Neural progenitor cell (in vitro differentiated cells): ENCODE measurements at regions not wholly inside any gene's neighbourhood (a gene's known extent, or its start where the extent isn't known, plus 50 kb on each side); places are given as distances from the start of the nearest gene placed in this dataset.
"Not testable (repeated sequence)": the region's sequence is repeated elsewhere in the genome, so short reads cannot be mapped to it uniquely, and the experiment has no call there.

Experiments used
- DNase-seq: peaks from one replicate; pipeline ENCODE4 v3.0.0-alpha.2; 2016; ENCODE audit warnings: low spot score
- H2AFZ ChIP-seq: fragments of 200-600 bp; sonication (generic); replicated peaks from 2 replicates; pipeline ENCODE4 v1.6.1; 2016; ENCODE audit warnings: antibody characterized with exemption
- H3F3A ChIP-seq: fragments of 200-600 bp; sonication (generic); 2 replicates; pipeline ENCODE4 v1.6.1; 2016; ENCODE audit warnings: antibody characterized with exemption, low read depth
- H3K27ac ChIP-seq: fragments of 200-600 bp; sonication (generic); 2 replicates; pipeline ENCODE4 v1.5.1; 2016; ENCODE audit warnings: mild to moderate bottlenecking
- H3K27me3 ChIP-seq: fragments of 200-600 bp; sonication (generic); 2 replicates; pipeline ENCODE4 v1.6.1; 2016; ENCODE audit warnings: mild to moderate bottlenecking, moderate library complexity
- H3K36me3 ChIP-seq: fragments of 200-600 bp; sonication (generic); 2 replicates; pipeline ENCODE4 v1.5.1; 2016
- H3K4me1 ChIP-seq: fragments of 200-600 bp; sonication (generic); 2 replicates; pipeline ENCODE4 v1.6.1; 2016; ENCODE audit warnings: mixed run types
- H3K4me2 ChIP-seq: fragments of 200-600 bp; sonication (generic); 2 replicates; pipeline ENCODE4 v1.6.1; 2016
- H3K4me3 ChIP-seq: fragments of 200-600 bp; sonication (generic); 2 replicates; pipeline ENCODE4 v1.5.1; 2016
- H3K79me2 ChIP-seq: fragments of 200-600 bp; sonication (generic); 2 replicates; pipeline ENCODE4 v1.6.1; 2016; ENCODE audit warnings: low read depth
- H3K9ac ChIP-seq: fragments of 200-600 bp; sonication (generic); 2 replicates; pipeline ENCODE4 v1.6.1; 2016
- H3K9me3 ChIP-seq: fragments of 200-600 bp; sonication (generic); 2 replicates; pipeline ENCODE4 v1.5.1; 2016; ENCODE audit warnings: low read depth
- H4K20me1 ChIP-seq: fragments of 200-600 bp; sonication (generic); 2 replicates; pipeline ENCODE4 v1.6.1; 2016; ENCODE audit warnings: low read depth
- H3K27ac Mint-ChIP-seq: 3 replicates; pipeline ENCODE4 v1.8.0; 2021; ENCODE audit warnings: mixed read lengths
- H3K27me3 Mint-ChIP-seq: 2 replicates; pipeline ENCODE4 v1.8.0; 2022; ENCODE audit warnings: low read depth, mild to moderate bottlenecking, inconsistent platforms, moderate library complexity, mixed read lengths; ENCODE audit not compliant: insufficient read depth
- H3K36me3 Mint-ChIP-seq: 3 replicates; pipeline ENCODE4 v1.8.0; 2021; ENCODE audit warnings: mixed read lengths
- H3K4me1 Mint-ChIP-seq: 3 replicates; pipeline ENCODE4 v1.8.0; 2021; ENCODE audit warnings: mixed read lengths
- H3K4me3 Mint-ChIP-seq: 3 replicates; pipeline ENCODE4 v1.8.0; 2021; ENCODE audit warnings: mild to moderate bottlenecking, moderate library complexity, mixed read lengths
- H3K9me3 Mint-ChIP-seq: 3 replicates; pipeline ENCODE4 v1.8.0; 2020; ENCODE audit warnings: mixed read lengths
- EZH2 ChIP-seq: fragments of 200-600 bp; sonication (generic); IDR thresholded peaks from 2 replicates; pipeline ENCODE4 v1.6.1; 2017; ENCODE audit warnings: antibody characterized with exemption, mild to moderate bottlenecking, moderate library complexity
- EZH2phosphoT487 ChIP-seq: fragments of 200-600 bp; sonication (generic); IDR thresholded peaks from 2 replicates; pipeline ENCODE4 v1.6.1; 2017; ENCODE audit warnings: antibody characterized with exemption
- TF ChIP-seq, protein P1 (sequence below): fragments of 200-600 bp; sonication (generic); IDR thresholded peaks from 2 replicates; pipeline ENCODE4 v1.5.1; 2017; ENCODE audit warnings: antibody characterized with exemption, mild to moderate bottlenecking

DNA sequence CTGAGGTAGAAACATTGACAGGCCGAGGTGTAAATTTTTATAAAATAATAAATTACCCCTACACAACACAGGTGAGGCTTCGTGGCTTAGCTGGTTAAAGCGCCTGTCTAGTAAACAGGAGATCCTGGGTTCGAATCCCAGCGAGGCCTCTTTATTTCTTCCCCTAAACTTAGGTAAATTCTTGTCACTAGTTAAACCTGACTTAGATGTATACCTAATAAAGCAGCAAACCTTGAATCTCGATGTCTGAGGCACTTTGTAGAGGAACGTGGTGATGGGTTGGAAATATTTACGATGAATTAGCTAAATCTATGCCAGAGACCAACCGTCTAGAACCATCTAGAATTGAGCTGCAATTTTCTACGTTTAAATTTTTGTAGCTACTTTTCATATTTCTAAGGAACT is 185.6 kb downstream of the OR2B2 start:
- no peaks in the 10 kb centered on the region for H3K79me2 ChIP-seq
- no peaks in the 10 kb centered on the region for H3F3A ChIP-seq
- H3K4me2 ChIP-seq: no peak overlapping the region
- H3K27me3 ChIP-seq: peaks cover 49% of the 10 kb centered on the region
- H3K4me1 ChIP-seq: peaks cover 7% of the 10 kb centered on the region
- no peak for DNase-seq
- H2AFZ ChIP-seq: no peak overlapping the region
- Mint-ChIP-seq H3K4me1 (peaks cover 2% of the 10 kb centered on the region), H3K4me3 (no peak overlapping the region), H3K36me3 (no peaks in the 10 kb centered on the region), H3K9me3 (no peaks in the 10 kb centered on the region), H3K27ac (no peak overlapping the region), H3K27me3 (peaks cover 4% of the 10 kb centered on the region)
- no peak overlapping the region for H3K4me3 ChIP-seq
- no peak overlapping the region for H3K9ac ChIP-seq
- no peaks in the 10 kb centered on the region for H3K36me3 ChIP-seq
- no peaks in the 10 kb centered on the region for H3K9me3 ChIP-seq
- no peak overlapping the region for H3K27ac ChIP-seq
- no peaks in the 10 kb centered on the region for H4K20me1 ChIP-seq
- TF ChIP-seq, protein P1, sequence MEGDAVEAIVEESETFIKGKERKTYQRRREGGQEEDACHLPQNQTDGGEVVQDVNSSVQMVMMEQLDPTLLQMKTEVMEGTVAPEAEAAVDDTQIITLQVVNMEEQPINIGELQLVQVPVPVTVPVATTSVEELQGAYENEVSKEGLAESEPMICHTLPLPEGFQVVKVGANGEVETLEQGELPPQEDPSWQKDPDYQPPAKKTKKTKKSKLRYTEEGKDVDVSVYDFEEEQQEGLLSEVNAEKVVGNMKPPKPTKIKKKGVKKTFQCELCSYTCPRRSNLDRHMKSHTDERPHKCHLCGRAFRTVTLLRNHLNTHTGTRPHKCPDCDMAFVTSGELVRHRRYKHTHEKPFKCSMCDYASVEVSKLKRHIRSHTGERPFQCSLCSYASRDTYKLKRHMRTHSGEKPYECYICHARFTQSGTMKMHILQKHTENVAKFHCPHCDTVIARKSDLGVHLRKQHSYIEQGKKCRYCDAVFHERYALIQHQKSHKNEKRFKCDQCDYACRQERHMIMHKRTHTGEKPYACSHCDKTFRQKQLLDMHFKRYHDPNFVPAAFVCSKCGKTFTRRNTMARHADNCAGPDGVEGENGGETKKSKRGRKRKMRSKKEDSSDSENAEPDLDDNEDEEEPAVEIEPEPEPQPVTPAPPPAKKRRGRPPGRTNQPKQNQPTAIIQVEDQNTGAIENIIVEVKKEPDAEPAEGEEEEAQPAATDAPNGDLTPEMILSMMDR: no peak
- TF ChIP-seq EZH2 (no peak), EZH2phosphoT487 (no peak)

DNA sequence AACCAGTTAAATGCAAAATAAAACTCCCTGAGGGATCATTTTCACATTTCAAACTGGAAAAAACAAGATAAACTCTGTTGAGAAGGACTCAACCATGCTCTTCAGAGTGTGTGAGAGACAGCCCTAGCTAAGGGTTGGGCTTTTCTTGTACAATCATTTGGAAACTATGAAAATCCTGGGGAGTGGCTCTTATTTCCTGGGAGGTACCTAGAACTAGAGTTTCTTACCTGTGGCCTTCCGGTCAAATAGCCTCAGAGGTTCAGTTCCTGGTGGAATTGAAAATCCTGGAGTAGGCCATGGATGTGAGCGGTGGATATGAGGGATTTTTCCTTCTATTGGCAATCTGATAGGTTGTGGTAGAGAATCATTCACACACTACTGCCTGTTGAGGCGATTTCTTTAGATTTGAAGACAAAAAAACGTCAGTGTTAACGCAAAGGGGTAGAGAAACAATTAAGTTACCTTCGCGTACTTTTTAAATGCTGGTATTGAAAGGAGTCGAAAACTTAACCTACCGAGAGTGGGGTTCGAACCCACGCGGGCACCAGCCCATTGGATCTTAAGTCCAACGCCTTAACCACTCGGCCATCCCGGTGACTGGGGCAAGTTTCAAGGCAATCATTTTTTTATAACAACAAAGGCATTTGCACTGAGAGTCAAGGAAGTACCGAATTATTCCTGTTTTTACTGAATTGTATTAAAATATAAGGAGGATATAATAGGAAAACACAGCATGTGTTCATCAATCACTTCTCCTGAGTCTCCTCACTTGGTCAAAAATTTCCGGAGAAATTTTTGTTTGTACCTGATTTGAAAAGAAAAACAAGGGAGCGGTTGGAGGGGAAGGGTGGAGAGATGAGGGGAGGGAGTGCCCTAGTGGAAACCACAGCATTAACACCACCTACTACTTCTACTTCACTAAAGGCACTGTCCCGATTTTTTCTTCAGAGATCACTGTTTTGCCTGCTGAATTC is 191.3 kb downstream of the OR2B2 start:
- Mint-ChIP-seq H3K4me3 (peak overlapping the region; percentile 76), H3K36me3 (no peaks in the 10 kb centered on the region), H3K27me3 (peaks cover 8% of the 10 kb centered on the region), H3K27ac (no peak overlapping the region), H3K4me1 (peaks cover 10% of the 10 kb centered on the region), H3K9me3 (peaks cover 4% of the 10 kb centered on the region)
- H3K27me3 ChIP-seq: no peaks in the 10 kb centered on the region
- H3K9ac ChIP-seq: no peak overlapping the region
- H3K4me1 ChIP-seq: peaks cover 10% of the 10 kb centered on the region
- H3K4me3 ChIP-seq: peak overlapping the region; percentile 48
- H3K79me2 ChIP-seq: no peaks in the 10 kb centered on the region
- TF ChIP-seq, protein P1: no peak
- no peak for TF ChIP-seq EZH2
- no peak for TF ChIP-seq EZH2phosphoT487
- no peak overlapping the region for H3K27ac ChIP-seq
- no peaks in the 10 kb centered on the region for H4K20me1 ChIP-seq
- H3F3A ChIP-seq: no peaks in the 10 kb centered on the region
- H3K4me2 ChIP-seq: peak overlapping the region; percentile 76
- H2AFZ ChIP-seq: peak overlapping the region; percentile 54
- peak; percentile 52 for DNase-seq
- H3K9me3 ChIP-seq: no peaks in the 10 kb centered on the region
- no peaks in the 10 kb centered on the region for H3K36me3 ChIP-seq

DNA sequence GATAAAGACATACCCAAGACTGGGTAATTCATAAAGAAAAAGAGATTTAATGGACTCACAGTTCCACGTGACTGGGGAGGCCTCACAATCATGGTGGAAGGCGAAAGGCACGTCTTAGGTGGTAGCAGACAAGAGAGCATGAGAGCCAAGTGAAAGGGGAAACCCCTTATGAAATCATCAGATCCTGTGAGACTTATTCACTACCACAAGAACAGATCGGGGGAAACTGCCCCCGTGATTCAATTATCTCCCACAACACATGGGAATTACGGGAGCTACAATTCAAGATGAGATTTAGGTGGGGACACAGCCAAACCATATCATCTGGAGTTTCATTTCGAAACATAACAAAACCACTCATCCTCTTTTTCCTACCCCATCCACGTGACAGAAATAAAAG is 193.2 kb downstream of the OR2B2 start:
- H3K27me3 Mint-ChIP-seq, H3K9ac ChIP-seq: not testable (repeated sequence)

DNA sequence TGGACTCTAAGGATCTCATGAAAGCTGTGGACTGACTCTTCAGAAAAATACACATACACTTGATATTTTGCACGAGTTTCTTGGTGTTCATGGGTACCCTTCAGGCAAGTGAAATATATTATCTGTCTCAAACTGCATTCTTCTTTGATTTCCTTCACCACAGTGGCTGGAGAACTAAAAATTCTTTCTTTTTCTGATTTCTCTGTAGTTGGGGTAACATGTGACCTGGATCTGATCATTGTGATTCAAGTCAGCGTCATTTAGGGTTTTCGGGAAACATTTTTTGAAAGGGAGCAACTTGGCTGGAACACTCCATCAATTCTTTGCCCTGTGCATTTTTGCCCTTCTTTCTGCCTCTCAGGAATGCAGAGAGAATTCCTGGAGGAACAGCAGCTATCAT is 205.8 kb downstream of the OR2B2 start:
- DNase-seq: no peak
- Mint-ChIP-seq H3K27me3 (peaks cover 2% of the 10 kb centered on the region), H3K36me3 (peaks cover 20% of the 10 kb centered on the region), H3K4me1 (no peaks in the 10 kb centered on the region), H3K9me3 (no peaks in the 10 kb centered on the region), H3K27ac (no peak overlapping the region), H3K4me3 (no peak overlapping the region)
- H3K36me3 ChIP-seq: no peaks in the 10 kb centered on the region
- H3K79me2 ChIP-seq: no peaks in the 10 kb centered on the region
- H3K27ac ChIP-seq: no peak overlapping the region
- H3K9ac ChIP-seq: no peak overlapping the region
- no peaks in the 10 kb centered on the region for H4K20me1 ChIP-seq
- no peak overlapping the region for H2AFZ ChIP-seq
- no peak overlapping the region for H3K4me3 ChIP-seq
- TF ChIP-seq EZH2 (no peak), EZH2phosphoT487 (no peak)
- TF ChIP-seq, protein P1: no peak
- no peaks in the 10 kb centered on the region for H3K27me3 ChIP-seq
- no peak overlapping the region for H3K4me2 ChIP-seq
- H3K4me1 ChIP-seq: no peaks in the 10 kb centered on the region
- no peaks in the 10 kb centered on the region for H3F3A ChIP-seq
- H3K9me3 ChIP-seq: no peaks in the 10 kb centered on the region

More for the DNA sequence above, 193.2 kb downstream of the OR2B2 start:
- H3F3A ChIP-seq, H3K4me1 ChIP-seq, H2AFZ ChIP-seq, H3K4me3 ChIP-seq, H3K4me2 ChIP-seq, H3K27me3 ChIP-seq, H3K79me2 ChIP-seq, H3K27ac Mint-ChIP-seq, H4K20me1 ChIP-seq, H3K9me3 ChIP-seq, H3K36me3 ChIP-seq, DNase-seq, H3K4me3 Mint-ChIP-seq, H3K36me3 Mint-ChIP-seq, H3K27ac ChIP-seq, H3K9me3 Mint-ChIP-seq: not testable (repeated sequence)
- peaks cover 10% of the 10 kb centered on the region for H3K4me1 Mint-ChIP-seq
